Superior temporal gyrus (tissue), 1 donor: ENCODE measurements at regions not wholly inside any gene's neighbourhood (a gene's known extent, or its start where the extent isn't known, plus 50 kb on each side); places are given as distances from the start of the nearest gene placed in this dataset.

Experiments
- DNase-seq: peaks from one replicate; pipeline ENCODE4 v3.0.0-alpha.2; 2016; ENCODE audit errors: extremely low spot score

DNA sequence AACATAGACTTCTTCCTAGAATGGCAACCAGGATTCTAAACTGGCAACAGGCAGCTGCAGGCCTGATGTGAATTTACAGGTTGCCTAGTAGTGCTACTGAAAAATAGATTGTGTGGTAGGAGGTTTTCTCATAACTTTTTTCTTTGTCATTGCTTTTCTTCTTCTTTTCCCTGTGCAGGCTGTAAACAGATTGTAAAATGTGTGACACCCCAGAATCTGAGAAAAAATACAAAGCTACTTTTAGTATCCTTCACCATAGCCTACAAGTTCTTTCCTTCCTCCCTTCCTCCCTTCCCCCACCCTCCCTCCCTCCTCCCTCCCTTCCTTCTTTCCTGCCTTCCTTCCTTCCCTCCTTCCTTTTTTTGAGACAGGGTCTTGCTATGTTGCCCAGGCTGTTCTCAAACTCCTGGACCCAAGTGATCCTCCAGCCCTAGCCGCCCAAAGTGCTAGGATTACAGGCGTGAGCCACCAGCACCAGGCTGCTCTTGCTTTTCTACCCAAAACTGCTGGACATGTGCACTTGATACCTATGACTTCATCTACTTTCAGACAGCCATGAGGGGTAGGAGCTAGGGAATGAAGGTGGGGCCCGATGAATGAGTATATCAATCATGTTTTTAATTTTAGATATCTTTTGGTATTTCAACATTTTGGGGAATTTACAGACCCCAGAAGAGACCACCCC is 114.2 kb upstream of the EEA1 start:
- no peak for DNase-seq

DNA sequence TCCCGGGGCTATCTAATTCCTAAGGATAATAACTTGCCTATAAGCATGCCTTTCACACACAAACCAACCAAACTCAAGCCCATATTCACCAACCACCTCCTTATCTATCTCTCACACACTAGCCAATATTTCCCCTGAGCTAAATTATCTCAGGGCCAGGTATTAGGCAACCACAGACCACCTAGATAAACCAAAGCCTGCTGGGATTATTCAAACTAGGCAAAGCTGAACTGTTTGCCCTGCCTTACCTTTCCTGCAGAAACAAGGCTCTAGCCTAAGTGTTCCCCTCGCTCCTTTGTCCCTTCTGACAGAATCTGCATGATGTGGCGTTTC is 114.7 kb upstream of the EEA1 start:
- no peak for DNase-seq

DNA sequence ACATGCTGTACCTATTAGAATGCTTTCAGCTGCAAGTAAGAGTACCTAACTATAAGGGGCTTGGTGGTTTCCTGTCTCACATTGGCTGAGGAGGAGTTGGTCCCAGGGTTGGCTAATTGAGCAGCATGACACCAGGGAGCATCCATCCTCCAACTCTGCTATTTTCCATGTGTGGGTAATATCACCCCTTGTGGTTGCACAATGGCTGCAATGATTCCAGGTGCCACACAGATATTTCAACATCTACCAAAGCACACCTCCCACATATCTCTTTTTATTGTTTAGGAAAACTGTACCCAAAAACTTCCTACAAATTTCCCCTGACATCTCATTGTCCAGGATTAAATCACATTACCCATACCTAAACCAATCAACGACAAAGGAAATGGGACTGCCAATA is 118.0 kb upstream of the EEA1 start:
- DNase-seq = no peak

DNA sequence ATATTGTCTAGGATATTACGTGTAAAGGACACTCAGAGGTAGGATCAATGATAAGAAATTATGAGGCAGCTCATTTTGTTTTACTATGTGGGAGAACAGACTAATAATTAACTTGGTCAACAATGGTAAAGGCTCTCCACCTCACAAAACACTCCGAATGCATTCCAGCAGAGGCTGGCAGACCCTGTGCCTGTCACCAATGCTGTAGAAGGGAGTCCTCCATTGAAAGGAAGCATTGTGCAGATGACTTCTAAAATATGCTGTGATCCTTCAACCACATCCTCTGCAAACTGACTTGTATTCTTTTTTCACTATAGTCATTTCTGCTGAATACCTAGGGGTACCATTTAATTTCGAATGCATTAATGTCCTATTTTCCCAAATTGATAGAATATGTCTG is 119.6 kb upstream of the EEA1 start:
- DNase-seq = no peak

DNA sequence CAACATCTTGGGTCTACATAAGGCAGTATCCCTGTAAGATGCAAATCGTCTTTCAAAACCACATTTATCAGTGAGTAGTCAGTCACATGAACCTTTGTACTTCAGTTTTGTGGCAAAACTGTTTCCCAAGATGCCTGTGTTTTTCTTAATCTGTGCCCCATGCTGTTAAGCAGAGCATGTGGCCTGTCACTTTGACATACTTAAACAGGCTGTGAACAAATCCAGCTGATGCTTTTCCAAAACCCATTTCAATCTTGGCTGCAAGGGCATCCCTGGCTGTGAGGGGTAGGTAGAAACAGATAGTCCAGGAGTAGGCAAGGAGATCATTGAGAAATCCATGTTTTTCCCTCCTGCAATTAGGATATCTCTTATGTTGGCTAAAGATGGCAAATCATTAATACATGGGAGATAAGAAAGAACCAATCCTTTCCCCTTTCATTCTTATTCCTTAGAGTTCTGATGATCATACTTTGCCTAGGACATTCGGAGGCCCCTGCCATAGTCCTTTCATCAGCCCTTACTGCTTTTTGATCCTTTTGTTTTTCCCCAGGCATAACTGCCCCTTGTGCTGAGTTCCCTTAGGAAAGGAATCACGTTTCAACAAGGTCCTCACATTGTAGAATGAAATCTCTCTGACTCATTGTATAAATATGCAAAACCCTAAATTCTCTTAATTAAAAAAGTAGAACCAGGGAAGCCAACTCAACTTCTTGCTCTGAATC is 121.1 kb upstream of the EEA1 start:
- no peak for DNase-seq

DNA sequence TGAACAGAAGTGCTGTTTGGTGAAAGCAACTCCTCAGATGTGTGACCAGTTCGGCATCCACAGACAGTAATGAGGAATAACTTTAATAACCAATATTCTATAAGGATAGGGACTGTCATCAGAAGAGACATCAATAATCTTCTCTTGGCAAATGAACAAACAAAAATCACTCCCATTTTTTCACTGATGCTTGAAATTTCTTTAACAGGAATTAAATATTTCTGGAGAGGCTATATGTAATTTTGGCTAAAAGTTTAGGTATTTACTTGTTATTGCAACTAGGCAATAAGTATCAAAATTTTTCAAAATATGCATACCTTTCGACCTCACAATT is 121.6 kb upstream of the EEA1 start:
- no peak for DNase-seq

DNA sequence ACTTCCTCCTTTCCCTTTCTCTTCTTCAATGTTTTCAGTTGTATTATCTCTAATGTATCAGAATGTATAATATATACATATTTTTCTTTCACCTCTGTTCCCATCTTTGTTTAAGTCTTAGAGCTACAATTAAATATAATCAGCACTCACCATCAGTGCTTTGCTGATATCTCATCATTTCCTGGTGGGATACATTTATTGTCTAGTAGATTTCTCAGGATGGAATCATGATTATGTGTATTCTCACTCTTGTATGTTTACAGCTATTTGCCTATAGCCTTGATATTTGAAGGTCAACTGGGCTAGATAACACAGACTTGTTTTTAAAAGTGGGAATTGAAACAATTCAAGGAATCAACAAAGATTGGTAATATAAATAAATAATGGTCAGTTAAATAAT is 124.9 kb upstream of the EEA1 start:
- no peak for DNase-seq

DNA sequence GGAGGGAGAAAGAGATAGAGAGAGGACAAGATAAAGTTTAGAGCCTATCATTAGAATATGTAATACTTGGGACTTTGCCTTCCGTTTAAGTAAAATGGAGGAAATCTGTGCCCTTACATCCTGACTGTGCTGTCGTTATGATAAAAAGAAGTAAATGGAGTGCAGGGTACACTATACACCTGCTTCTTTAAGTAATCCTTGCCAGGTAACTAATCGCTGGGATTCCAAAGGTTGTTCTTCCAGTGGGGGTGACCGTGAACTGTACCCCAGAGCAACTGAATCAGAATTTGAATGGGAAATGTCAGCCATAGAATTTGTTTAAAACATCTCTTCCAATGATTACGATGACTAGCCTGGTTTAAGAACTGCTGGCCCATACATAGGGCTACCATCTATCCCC is 126.1 kb upstream of the EEA1 start:
- DNase-seq = no peak

DNA sequence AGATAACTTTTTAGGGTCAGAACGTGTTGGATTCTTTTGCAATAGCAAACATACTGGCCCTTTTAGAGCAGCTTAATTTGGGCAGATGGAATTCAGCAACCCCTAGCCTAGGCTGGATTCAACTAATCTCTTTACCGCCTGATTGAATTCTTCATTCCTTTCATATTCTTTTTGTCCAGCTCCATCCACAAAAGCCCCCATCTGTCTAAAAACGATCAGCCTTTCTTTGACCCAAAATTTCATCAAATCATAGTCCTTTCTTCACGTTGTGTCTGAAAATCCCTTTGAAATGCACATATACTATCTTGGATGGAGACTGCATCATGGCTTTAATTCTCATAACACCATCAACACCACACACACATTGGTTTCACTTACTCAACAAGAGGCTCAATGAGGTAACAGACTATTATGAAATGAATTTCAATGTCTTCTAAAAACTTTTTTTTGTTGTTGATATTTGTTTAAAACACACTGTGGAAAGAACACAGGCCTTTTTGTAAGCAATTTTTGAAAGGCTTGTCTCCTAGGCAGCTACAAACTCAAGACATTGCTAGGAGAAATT is 128.0 kb upstream of the EEA1 start:
- no peak for DNase-seq

DNA sequence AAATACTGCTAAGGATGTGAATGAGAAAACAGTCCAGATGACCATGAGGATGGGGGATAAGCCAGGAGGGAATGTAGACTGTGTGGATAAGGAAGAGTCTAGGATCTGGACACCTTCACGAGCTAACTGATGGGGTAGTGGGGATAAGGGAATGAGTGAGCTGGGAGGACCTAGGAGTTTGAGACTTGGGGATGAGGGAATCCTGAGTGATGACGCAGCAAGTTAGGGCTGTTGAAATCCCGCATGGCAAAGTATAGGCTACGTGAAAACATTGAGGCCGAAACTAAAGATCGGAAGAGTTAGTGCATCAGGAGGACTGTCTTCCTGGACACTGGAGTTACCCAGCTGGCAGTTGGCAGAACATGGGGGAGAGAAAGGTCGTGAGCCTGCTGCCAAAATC is 129.2 kb upstream of the EEA1 start:
- no peak for DNase-seq

DNA sequence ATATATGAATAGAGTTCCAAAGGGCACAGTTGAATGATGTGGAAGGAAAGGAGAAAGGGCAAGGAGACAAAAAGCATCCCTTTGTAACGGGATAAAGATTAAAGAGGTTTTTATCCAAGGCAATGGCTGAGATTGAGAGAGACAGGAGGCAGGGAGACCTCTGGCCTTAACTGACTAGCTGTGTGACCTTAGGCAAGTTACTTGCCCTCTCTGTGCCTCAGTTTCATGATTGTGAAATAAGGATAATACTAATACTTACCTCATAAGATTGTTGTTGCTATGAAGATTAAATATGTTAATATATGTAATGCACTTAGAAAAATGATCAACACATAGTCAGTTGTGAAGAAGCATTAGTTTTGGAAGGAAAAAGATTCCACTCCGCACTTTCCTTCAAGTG is 130.2 kb upstream of the EEA1 start:
- no peak for DNase-seq

DNA sequence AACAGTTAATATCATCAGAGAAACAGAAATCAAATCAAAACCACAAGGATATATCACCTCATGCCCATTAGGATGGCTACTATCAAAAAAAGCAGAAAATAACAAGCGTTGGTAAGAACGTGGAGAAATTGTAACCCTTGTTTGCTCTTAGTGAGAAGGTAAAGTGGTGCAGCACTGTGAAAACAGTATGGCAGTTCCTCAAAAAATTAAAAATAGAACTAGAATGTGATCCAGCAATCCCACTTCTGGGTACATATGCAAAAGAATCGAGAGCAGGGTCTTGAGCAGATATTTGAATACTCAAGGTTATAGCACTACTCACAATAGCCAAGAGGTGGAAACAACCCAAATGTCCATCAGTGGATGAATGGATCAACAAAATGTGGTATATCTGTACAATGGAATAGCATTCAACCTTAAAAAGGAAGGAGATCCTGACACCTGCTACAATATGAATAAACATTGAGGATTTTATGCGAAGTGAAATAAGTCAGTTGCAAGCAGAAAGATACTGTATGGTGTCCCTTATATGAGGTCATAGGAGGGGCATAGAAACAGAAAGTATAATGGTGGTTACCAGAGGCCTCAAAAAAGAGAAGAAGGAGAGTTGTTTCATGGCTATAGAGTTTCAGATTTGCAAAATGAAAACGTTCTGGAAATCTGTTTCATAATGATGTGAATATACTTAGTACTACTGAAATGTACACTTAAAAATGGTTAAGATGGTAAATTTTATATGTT is 131.0 kb upstream of the EEA1 start:
- no peak for DNase-seq

DNA sequence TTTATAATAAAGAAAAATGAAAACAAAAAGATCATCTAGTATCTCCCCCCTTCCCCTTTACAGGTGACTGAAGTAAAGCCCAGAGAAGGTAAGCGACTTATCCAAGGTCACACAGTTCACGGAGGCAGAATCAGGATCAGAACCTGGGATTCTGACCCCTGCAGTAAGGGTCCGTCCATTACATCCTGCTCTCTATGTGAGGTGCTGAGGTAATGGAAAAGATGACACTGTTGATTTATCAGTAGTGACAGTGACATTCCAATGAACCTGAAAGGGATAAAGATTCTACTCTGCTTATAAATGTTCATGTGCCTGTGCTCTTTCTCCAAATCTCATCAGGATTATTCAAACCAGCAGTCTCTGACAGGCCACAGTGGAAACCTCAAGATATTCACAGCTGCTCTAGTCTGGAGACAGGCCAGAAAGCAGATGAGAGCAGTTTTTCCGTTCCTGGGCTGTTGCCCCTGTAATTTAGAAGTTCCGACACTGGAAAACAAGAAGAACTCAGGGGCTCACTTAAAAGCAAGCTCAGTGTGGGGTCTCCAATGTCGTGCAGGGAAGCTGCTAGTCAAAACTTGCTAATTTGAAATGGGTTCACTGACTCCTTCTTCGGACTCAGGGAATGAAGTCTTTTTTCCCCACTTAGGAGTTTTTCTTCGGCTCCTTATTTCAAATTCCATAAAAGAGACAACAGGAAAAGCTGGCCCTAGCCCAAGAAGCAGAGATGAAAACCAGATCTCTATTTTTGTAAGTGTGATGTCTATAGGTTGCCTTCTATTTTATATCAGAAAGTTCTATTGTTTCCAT is 131.8 kb upstream of the EEA1 start:
- peak; percentile 69 for DNase-seq

DNA sequence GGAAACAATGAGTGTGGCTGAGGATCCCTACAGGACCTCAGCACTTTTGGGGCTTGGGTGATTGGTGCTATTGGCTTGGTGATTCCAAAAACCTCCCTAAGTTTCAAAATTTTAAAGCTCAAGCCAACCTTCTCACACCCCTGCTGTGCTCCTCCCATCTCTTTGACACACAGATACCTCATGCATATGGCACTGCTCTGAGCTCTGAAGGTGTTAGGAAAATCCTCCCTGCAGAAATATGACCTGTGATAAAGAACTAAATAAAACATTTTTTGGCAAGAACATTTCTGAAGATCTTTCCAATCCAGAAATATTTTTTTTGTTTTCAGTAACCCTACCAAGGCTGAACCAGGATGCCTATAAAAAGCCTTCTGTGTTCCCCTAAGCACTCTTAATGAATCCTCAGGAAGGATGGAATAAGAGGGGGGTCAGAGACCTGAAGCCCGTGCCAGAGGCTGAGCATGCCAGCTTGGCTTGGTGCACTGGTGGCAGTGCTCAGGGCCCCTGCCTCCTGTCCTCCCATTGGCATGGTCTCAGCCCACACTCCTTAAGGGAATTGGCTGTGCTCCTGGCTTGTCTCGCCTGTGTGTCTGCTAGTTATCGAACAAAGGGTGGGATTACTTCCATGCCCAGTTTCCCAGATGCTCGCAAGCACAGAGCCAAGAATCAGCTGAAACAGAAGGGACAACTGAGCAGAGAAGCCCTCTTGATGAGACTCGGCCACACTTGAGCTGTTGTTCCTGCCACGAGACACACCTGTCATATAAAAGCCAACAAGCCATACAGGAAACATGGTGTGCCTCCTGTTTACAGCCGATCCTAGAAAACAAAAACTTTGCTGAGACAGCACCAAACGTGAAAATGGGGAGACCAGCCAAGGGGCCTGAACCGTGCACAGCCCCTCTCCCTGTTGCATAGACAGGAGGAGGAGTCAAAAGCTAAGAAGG is 132.7 kb upstream of the EEA1 start:
- peak; percentile 73 for DNase-seq

DNA sequence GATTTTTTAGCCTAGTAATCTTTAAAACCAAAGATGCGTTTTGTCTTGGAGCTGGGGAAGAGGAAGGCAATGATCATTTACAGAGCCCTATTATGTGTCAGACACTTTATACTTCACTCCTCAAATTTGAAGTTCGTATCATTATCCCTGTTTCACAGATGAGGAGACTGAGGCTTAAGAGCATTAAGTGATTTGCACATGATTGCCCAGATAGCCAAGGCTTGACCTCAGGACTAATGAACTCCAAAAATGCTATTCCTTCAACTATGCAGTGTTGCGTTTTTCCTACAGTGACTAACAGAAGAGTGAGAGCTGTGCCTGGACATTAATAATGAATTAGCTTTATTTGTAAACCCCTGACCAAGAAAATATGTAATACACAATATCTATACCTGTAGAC is 136.8 kb upstream of the EEA1 start:
- DNase-seq = no peak

DNA sequence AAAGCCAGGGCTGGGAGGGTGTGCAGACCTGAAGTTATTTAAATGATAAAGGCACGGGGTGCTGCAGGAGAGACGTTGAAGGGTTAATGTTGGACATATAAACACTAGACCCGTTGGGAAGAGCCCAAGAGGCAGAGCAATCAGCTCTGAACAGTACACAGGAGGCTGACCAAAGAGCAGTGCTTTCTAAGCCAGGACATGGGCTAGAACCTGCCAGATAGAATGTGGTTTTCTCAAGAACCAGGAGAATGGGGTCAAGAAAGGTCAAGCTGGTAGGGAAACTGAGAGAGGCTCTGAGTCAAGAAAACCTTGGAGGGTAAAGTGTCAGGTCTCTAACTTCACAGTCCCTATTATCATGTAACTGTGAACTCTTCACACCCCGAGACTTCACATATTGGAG is 143.2 kb upstream of the EEA1 start:
- DNase-seq = no peak

DNA sequence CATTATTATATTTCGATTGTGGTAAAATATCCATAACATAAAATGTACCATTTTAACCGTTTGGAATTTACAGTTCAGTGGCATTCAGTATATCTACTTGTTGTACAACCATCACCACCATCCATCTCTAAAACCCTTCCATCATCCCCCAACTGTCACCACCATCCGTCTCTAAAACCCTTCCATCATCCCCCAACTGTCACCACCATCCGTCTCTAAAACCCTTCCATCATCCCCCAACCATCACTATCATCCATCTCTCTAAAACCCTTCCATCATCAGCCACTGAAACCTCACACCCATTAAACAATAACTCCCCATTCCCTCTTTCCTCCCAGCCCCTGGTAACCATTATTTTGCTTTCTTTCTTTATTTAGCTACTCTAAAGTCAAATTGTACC is 144.2 kb upstream of the EEA1 start:
- DNase-seq = no peak

DNA sequence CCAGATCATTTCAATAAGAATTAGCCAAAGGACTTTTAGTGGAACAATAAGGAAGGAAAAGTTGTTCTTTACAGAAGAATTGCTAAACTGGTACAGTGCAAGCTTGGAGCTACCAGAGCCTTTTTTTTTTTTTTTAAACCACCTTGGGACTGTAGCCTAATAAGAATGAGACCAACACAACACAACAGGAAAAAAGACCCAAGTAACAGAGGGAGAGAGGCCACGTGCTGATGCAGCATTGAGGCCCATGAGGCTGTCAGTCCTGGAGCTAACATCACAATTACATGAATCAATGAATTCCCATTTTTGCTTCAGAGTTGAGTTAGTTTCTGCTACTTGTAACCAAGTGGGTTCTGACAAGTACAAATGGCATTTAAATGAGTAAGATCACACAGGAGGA is 149.0 kb upstream of the EEA1 start:
- no peak for DNase-seq

DNA sequence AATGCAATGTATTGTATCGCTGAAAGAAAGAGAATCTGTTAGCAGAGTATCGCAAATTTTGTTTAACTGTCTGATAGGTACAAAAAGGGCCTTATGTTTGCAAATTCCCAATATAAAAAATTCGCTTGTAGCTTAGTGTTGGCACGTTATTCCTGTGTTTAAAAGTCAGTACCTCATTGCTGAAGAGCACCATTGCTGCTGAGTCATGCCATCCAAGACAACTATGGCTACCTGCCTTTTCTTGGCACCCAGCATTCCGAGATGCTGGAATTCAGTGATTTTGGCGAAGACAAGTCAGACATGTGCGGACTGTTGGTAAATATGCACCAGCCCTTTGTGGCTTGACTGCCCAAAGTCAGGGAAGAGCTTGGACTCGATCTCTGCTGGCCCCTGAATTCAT is 149.5 kb upstream of the EEA1 start:
- no peak for DNase-seq

DNA sequence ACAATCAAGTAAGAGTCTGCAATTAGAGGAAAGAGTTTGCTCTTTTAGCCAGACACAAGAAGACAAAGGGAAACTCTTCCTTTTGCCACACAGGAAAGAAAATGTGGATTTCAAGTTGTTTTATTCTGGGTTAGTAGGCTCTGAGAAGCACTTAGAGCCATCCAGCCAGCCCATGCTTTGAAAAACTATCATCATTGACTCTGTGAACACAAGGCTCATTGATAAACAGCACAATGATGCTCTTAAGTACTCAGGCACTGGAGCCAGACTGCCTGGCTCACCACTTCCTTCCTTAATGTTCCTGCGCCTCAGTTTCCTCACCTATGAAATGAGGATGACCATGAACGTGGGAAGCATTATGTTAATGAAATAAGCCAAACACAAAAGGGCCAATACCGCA is 150.2 kb upstream of the EEA1 start:
- no peak for DNase-seq

DNA sequence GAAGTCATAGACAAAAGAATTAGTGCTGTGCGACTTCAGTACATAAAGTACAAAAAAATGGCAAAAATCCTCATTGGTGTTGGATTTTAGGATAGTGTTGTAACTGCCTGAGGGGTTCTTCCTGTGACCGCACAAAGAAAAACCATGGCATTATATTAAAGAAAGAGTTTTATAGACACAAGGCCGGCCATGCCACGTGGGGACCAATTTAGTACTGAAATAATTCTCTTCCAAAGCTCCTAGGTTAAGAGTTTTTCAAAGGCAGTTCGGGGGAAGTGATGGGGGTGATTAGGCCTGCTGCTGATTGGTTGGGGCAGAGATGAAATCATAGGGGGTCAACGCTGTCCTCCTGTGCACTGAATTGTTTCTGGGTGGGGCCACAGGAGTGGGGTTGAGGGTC is 150.9 kb upstream of the EEA1 start:
- no peak for DNase-seq
